B cell (primary cell): ENCODE measurements at regions not wholly inside any gene's neighbourhood (a gene's known extent, or its start where the extent isn't known, plus 50 kb on each side); places are given as distances from the start of the nearest gene placed in this dataset.

Experiments used
- ATAC-seq: fragments of 200-7000 bp; cut with Tn5 transposase; one replicate; pipeline ENCODE4 v1.10.0; 2021; ENCODE audit warnings: low read depth, mild to moderate bottlenecking, moderate number of reproducible peaks, moderate library complexity
- CTCF ChIA-PET: fragments of 350-600 bp; sonication (Branson Sonifier 250); formaldehyde crosslinking; loops from one replicate; lab custom pipeline; 2021; ENCODE audit warnings: antibody characterized with exemption, inconsistent platforms; lab: Charles Lee
- POLR2A ChIA-PET: fragments of 350-600 bp; sonication (Branson Sonifier 250); formaldehyde crosslinking; loops from one replicate; lab custom pipeline; 2021; ENCODE audit warnings: antibody characterized with exemption; lab: Charles Lee
- DNase-seq: peaks from one replicate; pipeline ENCODE4 v3.0.0; 2013
- H2AFZ ChIP-seq: 2 replicates; pipeline ENCODE4 v1.6.1; 2012; ENCODE audit warnings: mild to moderate bottlenecking, low read depth, low read length; ENCODE audit not compliant: insufficient read depth, poor library complexity, severe bottlenecking
- H3K27ac ChIP-seq, 2 donors: 1 replicate in 1 of 2; 2 replicates in 1 of 2; pipeline ENCODE4 v1.5.1; 2012 to 2013; ENCODE audit warnings: low read length in 2 of 2, mild to moderate bottlenecking in 2 of 2, moderate library complexity in 1 of 2
- H3K27me3 ChIP-seq, 4 experiments: fragments of 200-600 bp in 1 of 4; sonication (generic) in 1 of 4; replicated peaks in 1 of 4; 1 replicate in 2 of 4; 2 replicates in 2 of 4; pipeline versions ENCODE4 v1.6.1 to v1.7.0; 2013 to 2016; ENCODE audit warnings: low read length in 3 of 4, mild to moderate bottlenecking in 2 of 4, mixed read lengths in 1 of 4, moderate library complexity in 1 of 4; ENCODE audit not compliant: insufficient read depth in 4 of 4, control insufficient read depth in 3 of 4; ENCODE audit errors: control extremely low read depth in 1 of 4
- H3K36me3 ChIP-seq, 2 experiments: replicated peaks in 1 of 2; 1 replicate in 1 of 2; 2 replicates in 1 of 2; pipeline versions ENCODE4 v1.6.1 to v1.7.1; 2013; ENCODE audit warnings: low read length in 1 of 2; ENCODE audit not compliant: insufficient read depth in 2 of 2, control insufficient read depth in 1 of 2; ENCODE audit errors: control extremely low read depth in 1 of 2, extremely low read depth in 1 of 2
- H3K4me1 ChIP-seq, 2 donors: fragments of 200-600 bp in 1 of 2; sonication (generic) in 1 of 2; 1 replicate in 1 of 2; 2 replicates in 1 of 2; pipeline versions ENCODE4 v1.5.1 to v1.6.1; 2013 to 2017; ENCODE audit warnings: low read length in 2 of 2; ENCODE audit not compliant: control insufficient read depth in 2 of 2, insufficient read depth in 2 of 2
- H3K4me2 ChIP-seq: replicated peaks from 2 replicates; pipeline ENCODE3; 2012; ENCODE audit warnings: mild to moderate bottlenecking, low read depth, low read length; ENCODE audit not compliant: poor library complexity, severe bottlenecking
- H3K4me3 ChIP-seq, 5 experiments: fragments of 200-600 bp in 1 of 5; sonication (generic) in 1 of 5; 1 replicate in 3 of 5; 2 replicates in 2 of 5; pipeline versions ENCODE4 v1.5.1 to v1.7.0; 2011 to 2016; ENCODE audit warnings: low read length in 4 of 5, mild to moderate bottlenecking in 4 of 5, low read depth in 2 of 5, control low read depth in 1 of 5, moderate library complexity in 1 of 5; ENCODE audit not compliant: insufficient read depth in 1 of 5; ENCODE audit errors: control extremely low read depth in 1 of 5, extremely low read depth in 1 of 5
- H3K79me2 ChIP-seq: fragments of 200-600 bp; sonication (generic); one replicate; pipeline ENCODE4 v1.6.0; 2016; ENCODE audit warnings: low read length; ENCODE audit not compliant: control insufficient read depth, insufficient read depth
- H3K9ac ChIP-seq: fragments of 200-600 bp; sonication (generic); 2 replicates; pipeline ENCODE4 v1.6.1; 2017; ENCODE audit warnings: mild to moderate bottlenecking, low read length, moderate library complexity
- H3K9me3 ChIP-seq, 3 donors: one replicate each; pipeline versions ENCODE4 v1.6.1 to v1.7.1; 2013; ENCODE audit warnings: low read length in 2 of 3; ENCODE audit not compliant: control insufficient read depth in 2 of 3, insufficient read depth in 1 of 3; ENCODE audit errors: control extremely low read depth in 1 of 3
- H4K20me1 ChIP-seq: 2 replicates; pipeline ENCODE4 v1.6.0; 2012; ENCODE audit warnings: mild to moderate bottlenecking, low read length; ENCODE audit not compliant: insufficient read depth, control insufficient read depth, poor library complexity, severe bottlenecking
- H3K27ac Mint-ChIP-seq: one replicate; pipeline ENCODE4 v1.8.0; 2021; ENCODE audit warnings: mixed read lengths
- H3K27me3 Mint-ChIP-seq: one replicate; pipeline ENCODE4 v1.8.0; 2021; ENCODE audit warnings: mixed read lengths
- H3K4me1 Mint-ChIP-seq: one replicate; pipeline ENCODE4 v1.8.0; 2021; ENCODE audit warnings: mixed read lengths
- H3K4me3 Mint-ChIP-seq: one replicate; pipeline ENCODE4 v1.8.0; 2021; ENCODE audit warnings: mixed read lengths
- H3K9me3 Mint-ChIP-seq: one replicate; pipeline ENCODE4 v1.8.0; 2022; ENCODE audit warnings: mixed read lengths; ENCODE audit not compliant: insufficient read depth
- CTCF ChIP-seq: fragments of 200-600 bp; IDR thresholded peaks from one replicate; pipeline ENCODE4 v1.8.0; 2022; ENCODE audit warnings: antibody characterized with exemption, mild to moderate bottlenecking
- EZH2 ChIP-seq: IDR thresholded peaks from 2 replicates; pipeline ENCODE4 v1.6.1; 2012; ENCODE audit warnings: borderline replicate concordance, low read depth, mild to moderate bottlenecking, moderate library complexity, low read length; ENCODE audit not compliant: insufficient read depth, poor library complexity, severe bottlenecking
- WGBS: methylation state at CpG from one replicate; pipeline ENCODE4 v1.1.5; 2013; ENCODE audit warnings: missing lambda C conversion rate; ENCODE audit not compliant: insufficient coverage; 5-methylcytosine and 5-hydroxymethylcytosine counted together
- intact Hi-C: fragments of 100-400 bp; cut with micrococcal nuclease; formaldehyde crosslinking; loops from one replicate; pipeline ENCODE4 v1.10.0; 2022

- no peak overlapping the region for H3K4me2 ChIP-seq
- no peaks in the 10 kb centered on the region for H3K36me3 ChIP-seq
- intact Hi-C loops = no loop called here
- WGBS = no CpG with 5 or more reads among the region's 2 CpGs
- no peak for TF ChIP-seq CTCF
- no peak for TF ChIP-seq EZH2
- Mint-ChIP-seq H3K4me1 (no peaks in the 10 kb centered on the region), H3K27me3 (no peaks in the 10 kb centered on the region), H3K9me3 (no peaks in the 10 kb centered on the region), H3K4me3 (no peak overlapping the region), H3K27ac (no peak overlapping the region)
- no peaks in the 10 kb centered on the region for H3K79me2 ChIP-seq
- no peak overlapping the region for H3K9ac ChIP-seq
- no peaks in the 10 kb centered on the region for H3K4me1 ChIP-seq
- DNase-seq (no peak), ATAC-seq (no peak)
- ChIA-PET POLR2A (no interaction called here), CTCF (no interaction called here)
- no peaks in the 10 kb centered on the region for H3K27me3 ChIP-seq
- no peaks in the 10 kb centered on the region for H4K20me1 ChIP-seq
- no peak overlapping the region for H3K27ac ChIP-seq
- H2AFZ ChIP-seq = no peak overlapping the region
- no peak overlapping the region for H3K4me3 ChIP-seq
- no peaks in the 10 kb centered on the region for H3K9me3 ChIP-seq
These were observed 89.2 kb upstream of the SEMA3A start for GRCh38 chr7:84283798-84284197.

GRCh38 chr7:84281518-84281917 is 86.9 kb upstream of the SEMA3A start:
- no peak for ATAC-seq
- POLR2A ChIA-PET = no interaction called here
- Histone ChIP-seq H3K4me3 (no peak overlapping the region), H2AFZ (no peak overlapping the region), H3K79me2 (no peaks in the 10 kb centered on the region), H3K9me3 (no peaks in the 10 kb centered on the region), H4K20me1 (no peaks in the 10 kb centered on the region), H3K27me3 (no peaks in the 10 kb centered on the region), H3K4me2 (no peak overlapping the region), H3K4me1 (no peaks in the 10 kb centered on the region), H3K27ac (no peak overlapping the region), H3K9ac (no peak overlapping the region), H3K36me3 (no peaks in the 10 kb centered on the region)
- CTCF ChIA-PET = no interaction called here
- no peaks in the 10 kb centered on the region for H3K4me1 Mint-ChIP-seq
- no peak overlapping the region for H3K4me3 Mint-ChIP-seq
- intact Hi-C loops = no loop called here
- TF ChIP-seq CTCF = no peak
- TF ChIP-seq EZH2 = no peak
- no peak overlapping the region for H3K27ac Mint-ChIP-seq
- DNase-seq = no peak
- H3K9me3 Mint-ChIP-seq = no peaks in the 10 kb centered on the region
- no peaks in the 10 kb centered on the region for H3K27me3 Mint-ChIP-seq
